ENCODE measurements at regions not wholly inside any gene's neighbourhood (a gene's known extent, or its start where the extent isn't known, plus 50 kb on each side); places are given as distances from the start of the nearest gene placed in this dataset.
"Not testable (repeated sequence)": the region's sequence is repeated elsewhere in the genome, so short reads cannot be mapped to it uniquely, and the experiment has no call there.

DNA sequence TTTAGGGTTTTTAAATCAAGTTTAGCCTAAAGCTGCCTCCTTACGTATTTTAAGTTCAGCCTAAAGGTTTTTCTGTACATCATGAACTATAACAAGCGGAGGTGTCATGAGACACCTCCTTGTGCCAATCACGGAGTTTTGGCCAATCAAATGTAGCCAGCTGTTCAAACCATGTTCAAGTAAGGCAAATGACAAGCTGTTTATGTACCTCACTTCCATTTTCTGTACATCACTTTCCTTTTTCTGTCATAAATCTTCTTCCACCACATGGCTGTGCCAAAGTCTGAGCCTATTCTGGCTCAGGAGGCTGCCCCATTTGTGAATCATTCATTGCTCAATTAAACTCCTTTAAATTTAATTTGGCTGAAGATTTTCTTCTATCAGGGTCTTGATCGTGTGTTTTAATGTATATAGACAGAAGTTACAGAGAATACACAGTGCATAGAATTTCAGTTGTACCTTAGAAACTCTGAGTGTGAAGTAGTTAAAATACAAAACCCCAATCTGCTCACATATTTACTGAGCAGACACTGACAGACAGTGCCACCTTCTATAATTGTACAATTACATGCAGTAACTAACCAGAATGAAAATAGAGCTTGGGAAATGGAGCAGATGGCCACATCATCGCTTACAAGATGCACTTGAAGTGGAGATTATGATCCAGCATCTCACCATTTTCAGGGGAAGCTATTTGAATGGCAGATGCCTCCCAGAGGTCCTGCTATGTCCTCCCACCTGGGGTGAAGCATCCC, 76.9 kb upstream of the LANCL2 start:
- intact Hi-C loops (cut with DNase I): no loop called here

DNA sequence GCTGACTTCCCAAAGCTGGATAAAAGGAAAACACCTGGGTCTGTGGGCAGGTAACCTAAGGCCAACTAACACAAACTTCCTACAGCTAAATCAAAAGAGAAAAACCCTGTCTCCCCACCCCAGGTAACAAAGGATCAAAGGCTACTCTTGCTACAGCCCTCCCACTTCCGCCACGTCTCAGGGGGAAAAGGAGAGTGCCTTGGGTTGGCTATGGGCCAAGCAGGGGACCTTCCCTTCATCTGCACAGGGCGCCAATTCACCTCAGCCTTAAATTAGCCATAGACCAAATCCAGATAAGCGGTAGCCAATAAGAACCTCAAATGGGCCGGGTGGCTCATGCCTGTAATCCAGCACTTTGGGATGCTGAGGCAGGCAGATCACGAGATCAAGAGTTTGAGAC, 69.1 kb upstream of the LANCL2 start:
- no peak for DNase-seq

More for the DNA sequence above, 76.9 kb upstream of the LANCL2 start:
- no peak for DNase-seq

DNA sequence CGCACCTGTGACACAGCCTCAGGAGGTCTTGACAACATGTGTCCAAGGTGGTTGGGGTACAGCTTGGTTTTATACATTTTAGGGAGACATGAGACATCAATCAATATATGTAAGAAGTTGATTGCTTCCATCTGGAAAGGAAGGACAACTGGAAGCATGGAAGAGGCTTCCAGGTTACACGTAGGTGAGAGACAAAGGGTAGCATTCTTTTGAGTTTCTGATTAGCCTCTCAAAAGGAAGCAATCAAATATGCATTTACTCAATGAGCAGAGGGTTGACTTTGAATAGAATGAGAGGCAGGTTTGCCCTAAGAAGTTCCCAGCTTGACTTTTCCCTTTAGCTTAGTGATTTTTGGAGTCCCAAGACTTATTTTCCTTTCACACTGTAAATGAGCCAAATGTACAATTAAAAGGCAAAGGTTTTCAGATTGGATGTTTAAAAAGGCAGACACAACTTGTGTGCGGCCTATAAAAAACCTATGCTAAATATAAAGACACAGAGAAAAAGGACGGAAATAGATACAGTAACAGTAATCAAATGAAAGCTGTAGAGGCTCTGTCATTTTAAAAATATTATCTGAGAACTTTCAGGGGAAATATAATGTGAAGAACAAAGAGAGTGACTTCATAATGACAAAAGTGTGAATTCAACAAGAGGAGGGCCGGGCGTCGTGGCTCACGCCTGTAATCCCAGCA, 65.7 kb upstream of the LANCL2 start:
- DNase-seq: no peak
- intact Hi-C loops (cut with DNase I): no loop called here

More for the DNA sequence above, 69.1 kb upstream of the LANCL2 start:
- intact Hi-C loops (cut with DNase I): no loop called here

DNA sequence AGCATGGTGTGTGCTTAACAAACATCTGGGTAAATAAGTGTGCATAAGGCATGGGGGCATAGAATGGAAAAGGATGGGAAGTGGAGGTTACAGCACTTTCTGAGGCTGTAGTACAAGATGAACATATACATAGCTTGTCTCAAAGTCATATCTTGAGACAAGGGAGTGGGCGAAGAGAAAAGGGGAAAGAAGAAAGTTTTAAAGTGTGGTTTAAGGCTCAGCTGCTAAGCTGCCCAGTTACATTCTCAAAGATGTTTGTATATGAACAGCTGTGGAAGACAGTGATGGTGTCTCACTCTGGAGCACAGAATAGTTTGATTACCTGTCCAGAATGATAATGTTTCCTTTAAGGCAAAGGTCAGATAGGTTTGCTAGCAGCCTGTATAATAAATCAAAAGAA, 61.9 kb upstream of the LANCL2 start:
- intact Hi-C loops (cut with DNase I): no loop called here
- DNase-seq: no peak

DNA sequence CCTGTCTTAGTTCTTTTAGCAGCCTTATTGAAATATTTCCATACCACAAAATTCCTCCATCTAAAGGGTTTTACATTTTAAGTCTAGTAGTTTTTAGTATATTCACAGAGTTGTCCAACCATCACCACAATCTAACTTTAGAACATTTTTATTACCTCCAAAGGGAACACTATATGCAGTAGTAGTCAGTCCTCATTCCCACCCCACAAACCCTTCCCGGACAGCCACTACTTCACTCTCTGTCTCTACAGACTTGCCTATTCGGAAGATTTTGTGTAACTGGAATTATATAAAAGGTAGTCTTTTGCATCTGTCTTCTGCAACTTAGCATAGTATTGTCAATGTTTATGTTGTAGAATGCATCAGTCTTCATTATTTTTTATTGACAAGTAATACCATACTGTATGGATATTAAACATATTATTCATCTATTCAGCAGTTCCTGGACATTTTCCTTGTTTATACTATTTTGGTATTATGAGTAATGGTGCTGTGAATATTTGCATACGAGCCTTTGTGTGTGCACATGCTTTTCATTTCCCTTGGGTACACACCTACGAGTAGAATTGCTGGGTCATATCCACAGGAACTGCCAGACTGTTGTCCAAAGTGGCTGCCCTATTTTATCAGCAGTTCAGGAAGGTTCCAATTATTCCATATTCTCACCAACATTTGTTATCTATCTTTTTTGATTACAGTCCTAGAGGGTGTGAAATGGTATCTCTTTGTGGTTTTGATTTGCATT, 60.9 kb upstream of the LANCL2 start:
- intact Hi-C loops (cut with DNase I): no loop called here
- DNase-seq: no peak

DNA sequence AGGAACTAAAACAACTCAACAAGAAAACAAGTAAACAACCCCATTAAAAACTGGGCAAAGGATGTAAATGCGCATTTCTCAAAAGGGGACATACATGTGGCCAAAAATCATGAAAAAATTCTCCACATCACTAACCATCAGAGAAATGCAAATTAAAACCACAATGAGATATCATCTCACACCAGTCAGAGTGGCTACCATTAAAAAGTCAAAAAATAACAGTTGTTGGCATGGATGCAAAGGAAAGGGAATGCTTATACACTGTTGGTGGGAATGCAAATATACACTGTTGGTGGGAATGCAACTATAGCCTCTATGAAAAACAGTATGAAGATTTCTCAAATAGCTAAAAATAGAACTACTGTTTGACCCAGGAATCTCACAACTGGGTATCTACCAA, 60.0 kb upstream of the LANCL2 start:
- DNase-seq: no peak
- intact Hi-C loops (cut with DNase I): no loop called here

DNA sequence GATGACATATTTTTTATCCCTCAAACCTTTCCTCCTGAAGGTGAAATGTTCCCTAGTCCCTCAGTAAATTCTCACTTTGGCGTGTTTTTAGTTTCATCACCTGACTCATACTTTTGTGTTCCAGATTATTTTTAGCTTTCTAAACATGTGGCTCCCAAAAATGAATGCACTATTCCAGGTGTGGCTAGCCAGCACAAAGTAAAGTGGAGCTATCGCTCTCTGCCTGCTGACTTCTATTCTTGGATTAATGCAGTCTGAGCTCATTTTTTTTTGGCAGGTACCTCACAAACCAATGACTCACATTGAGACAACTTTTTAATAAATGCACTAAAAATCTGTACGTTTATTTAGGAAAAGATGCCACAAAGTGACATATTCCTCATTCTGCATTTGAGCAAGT, 58.8 kb upstream of the LANCL2 start:
- peak in 21 of 42 donors; percentile 8 to 72 (median 34) for DNase-seq
- intact Hi-C loops (cut with DNase I): no loop called here

DNA sequence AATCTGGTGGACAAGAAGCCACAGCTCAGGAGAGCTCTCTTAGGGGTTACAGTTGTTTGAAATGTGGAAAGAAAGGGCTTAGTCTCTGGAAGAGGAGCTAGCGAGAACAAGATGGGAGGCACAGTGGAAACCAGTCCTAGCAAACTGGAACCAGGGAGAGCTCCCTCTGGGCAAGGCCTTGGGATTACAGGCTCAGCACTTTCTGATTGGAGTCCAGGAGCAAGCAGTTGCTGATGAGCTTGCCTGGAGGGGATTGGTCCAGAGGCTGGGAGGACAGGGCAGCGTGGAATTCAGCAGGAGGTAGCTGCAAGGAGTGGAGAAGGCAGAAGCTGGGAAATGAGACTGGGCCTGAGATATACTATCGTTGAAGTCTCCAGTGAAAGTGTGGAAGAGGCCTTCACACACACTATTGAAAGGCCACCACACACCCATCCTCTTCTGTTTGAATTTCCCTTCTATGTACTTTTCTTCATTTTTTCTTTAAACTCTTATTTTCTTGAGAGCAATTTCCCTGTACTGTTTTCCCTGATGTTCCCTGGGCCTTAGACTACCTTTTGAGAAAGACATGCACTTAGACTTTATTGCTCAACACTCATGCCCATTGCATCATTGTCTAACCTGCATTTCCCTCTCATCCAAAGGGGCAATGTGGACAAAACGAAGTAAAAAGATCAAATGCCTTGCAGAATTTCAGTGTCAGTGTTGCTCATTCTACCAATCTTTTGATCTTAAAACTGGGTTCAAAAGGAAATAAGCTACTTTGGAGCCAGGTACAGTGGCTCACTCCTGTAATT, 57.8 kb upstream of the LANCL2 start:
- DNase-seq: no peak
- intact Hi-C loops (cut with DNase I): no loop called here

DNA sequence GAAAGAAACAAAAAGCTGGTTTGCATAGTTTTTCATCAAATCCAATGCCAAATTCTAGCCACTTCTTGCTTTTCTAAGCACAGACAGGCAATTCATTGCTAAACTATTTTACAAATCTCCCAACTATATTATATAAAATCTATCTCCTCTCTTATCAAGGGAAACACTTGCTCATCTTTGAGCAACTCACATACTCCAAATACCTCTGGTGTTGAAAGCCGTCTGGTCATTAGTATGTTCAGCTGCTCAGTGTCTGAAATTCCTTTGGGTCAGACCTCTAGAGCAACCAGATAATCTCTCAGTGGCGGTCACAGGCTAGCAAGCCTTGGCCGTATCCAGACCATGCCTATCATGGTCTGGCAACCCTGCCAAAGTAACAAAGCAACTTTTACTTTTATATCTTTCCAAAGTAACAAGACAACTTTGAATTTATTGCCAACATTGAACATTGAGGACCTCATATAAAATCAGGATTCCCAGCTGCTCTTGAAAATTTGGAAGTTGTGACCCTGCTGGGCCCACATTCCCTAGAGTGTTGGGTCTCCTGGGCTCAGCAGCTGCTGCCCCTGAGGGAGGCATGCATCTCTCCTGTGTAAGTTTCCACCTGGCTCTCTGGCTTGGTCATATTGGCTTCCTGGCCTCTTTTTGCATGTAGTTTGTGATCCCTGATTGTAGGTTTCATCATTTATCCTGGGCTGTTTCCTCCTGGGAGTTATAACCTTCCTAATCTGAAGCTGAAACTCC, 56.8 kb upstream of the LANCL2 start:
- no peak for DNase-seq
- intact Hi-C loops (cut with DNase I): no loop called here

DNA sequence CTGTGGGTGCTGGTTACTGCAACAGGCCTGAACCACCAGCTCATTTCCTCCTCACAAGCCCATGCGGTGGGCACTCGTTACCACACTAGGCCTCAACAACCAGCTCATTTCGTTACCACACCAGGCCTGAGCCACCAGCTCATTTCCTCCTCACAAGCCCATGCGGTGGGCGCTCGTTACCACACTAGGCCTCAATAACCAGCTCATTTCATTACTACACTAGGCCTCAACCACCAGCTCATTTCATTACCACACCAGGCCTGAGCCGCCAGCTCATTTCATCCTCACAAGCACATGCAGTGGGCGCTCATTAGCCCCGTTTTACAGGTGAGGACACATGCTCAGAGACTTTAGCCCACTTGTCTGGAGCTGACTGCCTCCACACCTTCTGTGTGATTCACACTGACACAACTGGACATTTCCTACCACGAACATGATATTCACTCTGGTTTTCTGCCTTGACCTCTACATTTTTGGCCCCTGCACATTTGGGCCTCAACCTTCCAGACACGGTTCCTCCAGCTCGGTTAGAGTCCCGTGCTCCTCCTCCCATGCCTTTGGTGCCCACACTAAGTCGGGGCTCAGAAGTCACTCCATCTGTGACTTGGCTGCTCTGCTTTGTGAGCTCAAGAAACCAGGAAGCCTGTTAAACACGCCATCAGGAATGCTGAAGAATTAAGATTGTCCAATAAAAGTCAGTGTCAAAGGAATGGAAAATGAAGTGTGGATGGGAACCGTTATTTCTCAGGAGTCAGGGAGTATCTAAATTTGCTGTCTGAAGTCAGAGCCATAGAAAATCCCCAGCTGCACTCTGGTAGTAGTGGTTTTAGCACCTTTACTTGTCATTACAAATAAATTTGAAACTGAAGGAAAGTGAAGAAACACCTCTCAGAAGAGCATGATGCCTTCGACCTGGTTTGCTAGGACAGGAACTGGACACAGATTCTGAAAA, 55.8 kb upstream of the LANCL2 start:
- DNase-seq: no peak
- intact Hi-C loops (cut with DNase I): no loop called here

DNA sequence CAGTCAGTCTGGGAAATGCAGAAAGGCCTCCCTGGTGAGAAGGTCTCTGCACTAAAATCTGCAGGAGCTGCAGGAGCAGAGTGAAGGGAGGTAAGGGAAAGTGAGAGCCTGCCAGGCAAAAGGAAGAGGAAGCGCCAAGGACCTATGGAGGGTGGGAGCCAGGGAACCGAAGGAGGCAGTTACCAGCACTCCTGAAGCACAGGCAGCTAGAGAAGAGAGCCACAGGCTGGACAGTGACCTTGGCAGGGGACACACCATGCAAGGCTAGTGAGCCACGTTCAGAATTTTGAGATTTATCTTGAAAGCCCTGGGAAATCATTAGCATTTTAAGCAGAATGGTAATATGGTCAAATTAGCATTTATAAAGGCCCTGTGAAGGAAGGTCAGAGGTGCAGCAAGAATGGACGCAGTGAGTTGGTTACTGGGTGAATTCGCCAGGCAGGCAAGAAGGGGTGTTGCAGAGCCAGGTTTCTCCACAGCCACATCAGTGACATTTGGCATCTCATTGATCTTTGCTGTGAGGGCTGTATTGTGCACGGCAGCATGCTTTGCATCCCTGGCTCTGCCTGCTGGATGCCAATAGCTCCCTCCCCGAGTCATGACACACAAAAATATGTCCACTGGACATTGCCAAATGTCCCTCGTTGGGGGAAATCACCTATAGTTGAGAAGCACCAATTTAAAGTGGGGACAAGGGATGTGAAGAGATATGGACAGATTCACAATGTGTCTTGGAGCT, 54.7 kb upstream of the LANCL2 start:
- DNase-seq: no peak
- intact Hi-C loops (cut with DNase I): no loop called here

DNA sequence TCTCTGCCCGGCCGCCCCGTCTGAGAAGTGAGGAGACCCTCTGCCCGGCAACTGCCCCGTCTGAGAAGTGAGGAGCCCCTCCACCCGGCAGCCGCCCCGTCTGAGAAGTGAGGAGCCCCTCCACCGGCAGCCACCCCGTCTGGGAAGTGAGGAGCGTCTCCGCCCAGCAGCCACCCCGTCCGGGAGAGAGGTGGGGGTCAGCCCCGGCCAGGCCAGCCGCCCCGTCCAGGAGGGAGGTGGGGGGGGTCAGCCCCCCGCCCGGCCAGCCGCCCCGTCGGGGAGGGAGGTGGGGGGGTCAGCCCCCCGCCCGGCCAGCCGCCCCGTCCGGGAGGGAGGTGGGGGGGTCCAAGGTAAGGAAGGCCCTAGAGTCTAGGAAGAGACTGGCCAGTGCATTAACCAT, 53.2 kb upstream of the LANCL2 start:
- DNase-seq; intact Hi-C loops (cut with DNase I): not testable (repeated sequence)

DNA sequence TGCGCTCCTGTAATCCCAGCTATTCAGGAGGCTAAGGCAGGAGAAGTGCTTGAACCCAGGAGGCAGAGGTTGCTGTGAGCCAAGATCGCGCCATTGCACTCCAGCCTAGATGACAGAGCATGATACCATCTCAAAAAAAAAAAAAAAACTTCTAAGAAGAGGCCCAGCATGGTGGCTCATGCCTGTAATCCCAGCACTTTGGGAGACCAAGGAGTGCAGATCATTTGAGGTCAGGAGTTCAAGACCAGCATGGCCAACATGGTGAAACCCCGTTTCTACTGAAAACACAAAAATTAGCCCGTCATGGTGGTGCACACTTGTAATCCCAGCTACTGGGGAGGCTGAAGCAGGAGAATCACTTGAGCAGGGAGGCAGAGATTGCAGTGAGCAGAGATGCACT, 51.5 kb upstream of the LANCL2 start:
- DNase-seq; intact Hi-C loops (cut with DNase I): not testable (repeated sequence)

DNA sequence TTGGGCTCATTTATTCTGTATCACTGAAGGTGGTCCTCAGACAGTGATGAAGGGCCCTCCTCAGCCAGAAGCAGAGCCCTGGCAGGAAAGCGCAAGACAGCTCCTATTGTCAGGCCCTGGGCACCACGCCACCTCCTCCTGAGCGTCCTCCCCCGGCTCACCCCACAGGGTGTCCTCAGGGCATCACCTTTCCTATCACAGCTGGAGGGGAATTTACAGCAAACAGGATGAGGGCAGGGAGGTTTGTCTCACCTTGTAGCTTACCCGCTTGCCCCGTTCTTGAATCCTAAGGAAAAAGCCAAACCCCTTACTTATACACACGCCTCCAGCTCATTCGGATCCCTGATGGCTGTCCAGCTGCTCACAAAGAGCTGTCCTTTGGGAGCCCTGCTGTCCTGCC, 50.2 kb upstream of the LANCL2 start:
- DNase-seq: no peak
- intact Hi-C loops (cut with DNase I): no loop called here
